ENCODE measurements at regions not wholly inside any gene's neighbourhood (a gene's known extent, or its start where the extent isn't known, plus 50 kb on each side); places are given as distances from the start of the nearest gene placed in this dataset.

GRCh38 chr17:65442691-65443090, 118.8 kb downstream of the AXIN2 start:
- no peak for DNase-seq

DNA sequence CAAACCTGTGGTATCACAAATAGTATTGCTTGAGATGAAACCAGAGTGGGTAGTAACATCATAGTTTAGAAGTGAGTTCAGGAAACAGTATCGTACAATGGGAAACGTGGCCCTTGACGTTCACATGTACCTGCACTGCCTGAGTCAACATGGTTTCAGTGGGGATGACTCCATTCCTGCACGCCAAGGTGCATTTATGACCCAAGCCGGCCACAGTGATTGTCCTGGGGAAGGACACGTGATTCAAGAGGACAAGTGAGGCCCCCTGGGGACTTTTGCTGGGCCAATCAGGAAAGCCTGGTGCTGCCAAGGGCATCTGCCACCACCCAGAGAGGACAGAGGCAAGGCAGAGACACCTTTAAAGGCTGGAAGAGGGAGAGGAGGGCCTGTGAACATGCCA, 119.2 kb downstream of the AXIN2 start:
- DNase-seq = no peak

GRCh38 chr17:65441053-65441605, 120.3 kb downstream of the AXIN2 start:
- DNase-seq = no peak

DNA sequence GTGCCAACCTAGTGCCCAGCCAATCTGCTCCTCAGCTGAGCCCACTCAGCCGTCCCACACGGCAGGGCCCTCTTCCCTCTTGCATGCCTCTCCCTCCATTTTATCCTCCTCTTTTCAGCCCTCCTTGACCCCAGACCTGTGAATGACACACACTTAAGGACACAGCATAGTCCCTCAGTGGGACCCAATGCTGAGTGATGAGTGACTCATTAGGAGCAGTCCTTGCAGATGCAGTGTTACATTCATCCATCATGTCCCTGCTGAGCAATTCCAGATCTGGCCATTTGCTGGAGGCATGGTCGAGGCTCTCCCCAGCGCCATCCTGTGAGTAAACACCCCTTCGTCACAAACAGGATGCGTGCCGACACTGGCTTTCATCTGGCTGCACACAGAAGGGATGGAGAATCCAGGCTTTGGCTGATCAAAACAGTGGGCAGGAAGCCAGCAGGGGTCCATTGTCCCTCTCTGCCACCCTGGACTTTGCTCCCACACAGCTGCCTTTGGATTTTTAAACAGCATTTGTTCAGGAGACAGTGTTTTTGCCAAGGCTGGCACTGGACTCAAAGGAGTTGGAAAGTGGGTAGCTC, 122.6 kb downstream of the AXIN2 start:
- no peak for DNase-seq

GRCh38 chr17:65438173-65438572, 123.3 kb downstream of the AXIN2 start:
- DNase-seq = no peak

GRCh38 chr17:65436871-65437270, 124.6 kb downstream of the AXIN2 start:
- no peak for DNase-seq

DNA sequence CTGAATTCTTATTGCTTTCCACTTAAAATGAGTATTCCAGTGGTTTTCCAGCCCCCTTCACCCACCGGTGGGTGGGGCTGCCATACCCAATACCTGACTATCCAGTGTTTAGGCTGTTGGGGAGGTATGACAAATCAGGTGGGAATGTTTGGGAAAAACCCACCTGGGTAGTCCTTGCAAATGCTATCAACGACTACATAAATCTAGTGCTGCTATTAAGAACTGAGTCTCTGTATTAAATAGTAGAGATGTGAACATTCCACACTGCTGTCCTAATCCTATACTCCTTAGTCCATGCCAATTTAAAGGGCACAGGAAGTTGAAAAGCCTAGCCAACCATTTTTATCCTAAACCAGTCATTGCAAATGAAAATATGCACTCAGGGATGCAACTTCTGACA, 126.6 kb downstream of the AXIN2 start:
- DNase-seq = no peak

DNA sequence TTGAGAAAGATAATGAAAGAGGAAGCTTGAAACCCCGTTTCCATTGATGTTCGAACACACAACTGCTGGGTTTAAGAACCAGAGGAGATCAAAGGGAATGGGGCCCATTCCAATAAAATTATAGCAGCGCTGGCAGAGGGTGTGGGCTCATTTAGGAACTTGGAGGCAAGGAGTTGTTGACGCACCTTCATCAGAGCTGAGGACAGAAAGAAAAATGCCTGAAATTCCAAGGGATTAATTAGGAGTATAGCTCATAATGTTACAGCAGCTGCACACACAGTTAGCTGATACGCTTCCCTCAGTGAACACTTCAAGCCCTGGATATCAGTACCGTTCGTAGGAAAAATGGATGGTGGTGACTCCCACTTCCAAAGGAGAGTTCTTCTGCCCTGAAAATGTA, 127.2 kb downstream of the AXIN2 start:
- DNase-seq = no peak

DNA sequence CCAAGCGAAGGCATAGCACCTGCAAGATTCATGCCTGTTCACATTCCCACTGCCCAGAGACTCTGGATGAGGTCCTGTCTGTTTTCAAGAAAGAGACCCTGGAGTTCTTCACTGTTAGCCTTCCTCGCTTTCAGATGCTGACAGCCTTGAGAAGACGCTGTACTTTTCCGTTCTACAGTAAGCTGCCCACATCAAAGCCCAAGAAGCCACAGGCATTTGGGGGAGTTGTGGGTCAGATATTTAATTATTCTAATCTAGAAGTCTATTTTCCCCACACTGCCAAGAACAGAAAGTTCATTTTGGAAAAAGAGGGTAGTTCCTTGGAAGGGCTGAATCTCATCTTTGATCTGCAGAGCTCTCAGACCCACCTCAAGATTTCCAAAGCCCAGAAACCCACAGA, 127.9 kb downstream of the AXIN2 start:
- no peak for DNase-seq

DNA sequence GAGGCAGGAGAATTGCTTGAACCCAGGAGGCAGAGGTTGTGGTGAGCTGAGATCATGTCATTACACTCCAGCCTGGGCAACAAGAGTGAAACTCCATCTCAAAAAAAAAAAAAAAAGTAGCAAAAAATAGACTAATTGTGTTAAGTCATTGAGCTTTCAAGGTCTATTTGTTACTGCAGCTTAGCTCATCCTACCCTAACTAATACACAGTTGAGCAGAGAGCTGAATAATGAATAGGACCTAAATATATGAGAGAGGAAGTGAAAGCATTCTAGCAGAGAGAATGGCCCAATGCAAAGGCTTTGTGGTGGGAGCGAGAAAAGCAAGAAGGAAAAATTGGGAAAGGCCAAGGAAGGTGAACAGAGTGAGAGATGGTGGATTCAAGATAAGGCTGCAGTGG, 128.3 kb downstream of the AXIN2 start:
- DNase-seq = no peak

DNA sequence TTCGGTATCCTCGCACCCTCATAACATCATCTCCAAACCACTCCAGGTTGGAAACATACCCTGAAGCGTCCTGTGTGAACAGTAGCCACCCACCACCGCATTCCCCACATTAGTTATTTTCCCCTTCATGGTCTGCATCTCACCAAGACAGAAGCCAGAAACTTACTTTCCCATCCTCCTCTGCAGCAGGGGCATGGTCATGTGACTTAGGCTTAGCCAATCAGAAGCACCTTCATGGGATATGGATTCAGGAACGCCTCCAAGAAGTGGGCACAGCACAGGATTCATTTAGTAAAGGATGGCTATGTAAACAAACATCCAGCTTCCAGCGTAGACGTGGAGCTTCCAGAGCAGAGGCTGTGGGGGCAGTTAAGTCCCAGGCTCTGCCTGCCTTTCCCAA, 130.3 kb downstream of the AXIN2 start:
- no peak for DNase-seq

GRCh38 chr17:65430209-65430833, 131.1 kb downstream of the AXIN2 start:
- no peak for DNase-seq

DNA sequence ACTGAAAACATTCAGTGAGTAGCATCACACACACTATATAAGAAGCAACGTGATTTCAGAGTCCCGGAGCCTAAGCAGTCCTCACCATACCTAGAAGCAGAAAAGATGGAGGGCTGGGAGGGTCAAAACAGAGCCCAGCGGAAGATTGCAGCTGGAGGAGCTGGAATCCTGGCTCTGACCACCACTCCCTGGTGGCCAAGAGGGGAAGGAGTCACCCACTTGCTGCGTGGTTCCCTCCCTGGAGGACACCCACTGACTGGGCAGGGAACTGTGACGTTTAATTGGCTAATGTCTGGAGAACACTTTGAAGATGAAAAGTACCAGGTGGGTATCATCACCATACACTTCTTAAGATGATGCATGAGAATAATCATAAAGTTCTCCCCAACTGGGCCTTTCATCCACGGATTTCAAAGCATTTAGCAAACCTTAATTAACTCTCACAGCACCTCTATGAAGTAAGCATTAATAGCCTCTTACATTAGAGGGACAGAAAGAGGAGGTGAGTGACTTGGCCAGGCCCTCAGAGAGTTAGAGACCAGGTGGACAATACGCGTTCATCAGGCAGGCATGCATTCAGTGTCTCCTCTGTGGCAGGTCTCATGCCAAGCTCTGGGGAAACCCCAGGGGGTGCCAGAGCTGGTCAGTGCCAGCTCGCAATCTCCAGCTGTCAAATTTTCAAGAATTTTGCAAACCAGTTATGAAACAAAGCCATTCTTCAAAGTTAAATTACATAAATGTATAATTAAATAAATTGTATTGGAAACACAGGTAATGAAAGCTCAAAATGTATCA, 137.9 kb downstream of the AXIN2 start:
- DNase-seq = no peak

GRCh38 chr17:65418622-65419021, 142.8 kb downstream of the AXIN2 start:
- no peak for DNase-seq

GRCh38 chr17:65417406-65418221, 143.8 kb downstream of the AXIN2 start:
- no peak for DNase-seq

GRCh38 chr17:65415991-65416390, 145.5 kb downstream of the AXIN2 start:
- DNase-seq = no peak

DNA sequence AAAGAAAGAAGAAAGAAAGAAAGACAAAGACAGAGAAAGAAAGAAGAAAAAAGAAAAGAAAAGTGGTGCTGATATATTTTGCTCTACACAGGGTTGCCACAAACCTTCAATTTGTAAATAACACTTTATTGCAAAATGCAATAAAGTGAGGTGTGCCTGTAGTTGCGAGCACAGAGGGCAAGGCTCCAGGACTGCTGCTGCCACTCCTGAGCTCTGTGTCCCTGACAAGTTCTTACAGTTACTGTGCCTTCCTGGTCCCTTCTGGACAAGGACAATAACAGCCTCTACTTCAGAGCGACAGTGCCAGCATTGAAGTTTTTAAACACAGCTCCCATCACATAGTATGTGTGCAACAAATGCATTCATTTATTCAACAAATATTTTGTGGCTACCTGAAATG, 148.1 kb downstream of the AXIN2 start:
- no peak for DNase-seq

DNA sequence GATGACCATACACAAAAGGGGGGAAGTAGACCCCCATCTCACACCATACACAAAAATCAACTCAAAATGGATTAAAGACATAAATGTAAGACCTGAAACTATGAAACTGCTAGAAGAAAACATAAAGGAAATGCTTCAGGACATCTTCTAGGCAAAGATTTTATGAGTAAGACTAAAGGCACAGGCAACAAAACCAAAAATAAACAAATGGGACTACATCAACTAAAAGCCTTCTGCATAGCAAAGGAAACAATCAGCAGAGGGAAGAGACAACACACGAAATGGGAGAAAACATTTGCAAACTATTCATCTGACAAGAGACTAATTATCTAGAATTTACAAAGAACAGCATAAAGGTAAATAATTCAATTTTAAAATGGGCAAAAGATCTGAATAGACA, 152.1 kb downstream of the AXIN2 start:
- no peak for DNase-seq

- no peak for DNase-seq
These were observed 153.4 kb downstream of the AXIN2 start for GRCh38 chr17:65408050-65408449.

DNA sequence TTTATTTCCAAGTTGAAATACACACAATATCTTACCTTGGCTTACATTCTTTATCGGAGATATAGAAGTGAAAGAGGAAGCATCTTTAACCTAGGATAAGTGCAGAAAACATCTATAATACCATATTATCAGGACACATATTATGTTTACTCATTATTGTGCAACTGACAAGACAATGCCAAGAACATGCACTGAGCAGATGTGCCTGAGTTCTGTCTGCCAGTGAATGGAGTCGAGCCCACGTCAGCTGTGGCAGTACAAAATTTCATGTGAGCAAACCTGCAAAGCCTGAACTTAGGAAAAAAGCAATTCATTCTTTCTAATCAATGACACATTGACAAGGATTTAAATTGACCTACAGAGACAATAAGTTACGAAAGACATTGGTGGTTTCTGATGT, 154.4 kb downstream of the AXIN2 start:
- DNase-seq = no peak

DNA sequence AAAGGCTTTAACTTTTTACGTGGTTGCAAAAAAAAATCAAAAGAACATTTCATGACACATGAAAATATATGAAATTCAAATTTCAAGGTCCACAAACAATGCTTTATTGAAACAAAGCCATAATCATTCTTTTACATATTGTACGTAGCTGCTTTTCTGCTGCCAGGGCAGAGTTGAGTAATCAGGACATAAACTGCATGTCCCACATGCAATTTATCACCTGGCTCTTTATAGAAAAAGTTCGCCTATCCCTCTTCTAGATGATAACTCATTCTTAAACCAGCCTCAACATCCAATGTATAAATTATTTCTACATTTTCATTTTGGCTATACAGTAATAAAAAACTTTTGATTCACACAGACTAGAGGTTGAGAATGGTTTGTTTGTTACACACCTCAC, 154.9 kb downstream of the AXIN2 start:
- no peak for DNase-seq

- DNase-seq = no peak
These were observed 155.9 kb downstream of the AXIN2 start for GRCh38 chr17:65405563-65405962.

DNA sequence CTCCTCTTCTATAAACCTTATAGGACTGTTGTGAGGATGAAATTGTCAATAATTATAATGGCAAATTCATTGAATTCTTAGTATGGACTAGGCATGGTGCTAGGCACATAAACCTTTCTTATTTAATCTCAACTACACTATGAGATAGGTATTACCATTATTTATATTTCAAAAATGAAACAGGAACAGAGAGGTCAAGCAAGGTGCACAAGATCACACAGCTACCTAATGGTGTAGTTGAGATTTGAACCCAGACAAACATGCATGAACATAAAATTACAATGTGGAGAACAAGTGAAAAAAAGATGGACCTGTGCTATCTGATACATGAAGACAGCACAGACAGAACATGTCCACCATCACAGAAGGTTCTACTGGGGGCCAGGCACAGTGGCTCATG, 156.7 kb downstream of the AXIN2 start:
- DNase-seq = no peak
